ENCODE measurements at regions not wholly inside any gene's neighbourhood (a gene's known extent, or its start where the extent isn't known, plus 50 kb on each side); places are given as distances from the start of the nearest gene placed in this dataset.

DNA sequence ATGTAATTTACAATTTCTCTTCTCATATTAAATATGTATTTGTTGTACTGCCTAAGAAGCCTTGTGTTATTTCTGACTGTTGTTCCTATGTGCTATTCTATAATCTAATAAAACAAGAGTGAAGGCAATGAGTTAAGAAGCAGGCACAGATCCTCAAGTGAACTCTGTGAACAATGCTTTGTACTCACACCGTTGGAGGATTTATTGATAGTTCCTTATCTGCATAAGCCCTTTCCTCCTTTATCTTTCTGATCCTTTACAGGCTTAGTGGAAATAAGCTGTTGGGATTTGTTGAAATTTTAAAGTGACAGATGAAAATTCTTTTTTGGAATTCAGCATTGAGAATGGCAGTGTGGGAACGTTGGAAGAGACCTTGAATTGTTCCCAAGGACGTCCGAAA, 329.6 kb upstream of the NPVF start:
- Histone ChIP-seq H3K4me3 (ENCODE audit: low read length) (no peak overlapping the region), H3K18ac (ENCODE audit: low read length) (no peak overlapping the region), H3K79me1 (ENCODE audit: low read length) (no peaks in the 10 kb centered on the region), H3K36me3 (ENCODE audit: control insufficient read depth, insufficient read depth, low read length) (no peaks in the 10 kb centered on the region), H3K4ac (ENCODE audit: low read depth, low read length) (no peak overlapping the region), H3K23ac (ENCODE audit: low read length) (no peak overlapping the region), H3K27ac (ENCODE audit: low read depth, low read length) (no peak overlapping the region), H3K79me2 (ENCODE audit: control insufficient read depth, insufficient read depth, low read length) (no peaks in the 10 kb centered on the region), H3K4me1 (ENCODE audit: control insufficient read depth, low read depth, low read length) (no peaks in the 10 kb centered on the region), H3K56ac (ENCODE audit: low read length) (no peak overlapping the region), H2BK120ac (ENCODE audit: low read depth, low read length) (no peak overlapping the region), H2BK15ac (replicated peaks; ENCODE audit: low read depth) (no peak overlapping the region), H2BK5ac (ENCODE audit: low read length) (no peak overlapping the region), H4K8ac (ENCODE audit: low read depth, low read length) (no peak overlapping the region), H3K9ac (ENCODE audit: low read length) (no peak overlapping the region), H2AK5ac (ENCODE audit: low read length) (no peak overlapping the region), H3K27me3 (ENCODE audit: insufficient read depth, low read length, poor library complexity) (no peaks in the 10 kb centered on the region), H3K4me2 (ENCODE audit: low read length) (no peak overlapping the region), H4K5ac (ENCODE audit: low read length) (no peak overlapping the region)
- WGBS (ENCODE audit: extremely low coverage, insufficient coverage, low lambda C conversion rate): no CpG with 5 or more reads among the region's 4 CpGs
- DNase-seq: peak; percentile 30

DNA sequence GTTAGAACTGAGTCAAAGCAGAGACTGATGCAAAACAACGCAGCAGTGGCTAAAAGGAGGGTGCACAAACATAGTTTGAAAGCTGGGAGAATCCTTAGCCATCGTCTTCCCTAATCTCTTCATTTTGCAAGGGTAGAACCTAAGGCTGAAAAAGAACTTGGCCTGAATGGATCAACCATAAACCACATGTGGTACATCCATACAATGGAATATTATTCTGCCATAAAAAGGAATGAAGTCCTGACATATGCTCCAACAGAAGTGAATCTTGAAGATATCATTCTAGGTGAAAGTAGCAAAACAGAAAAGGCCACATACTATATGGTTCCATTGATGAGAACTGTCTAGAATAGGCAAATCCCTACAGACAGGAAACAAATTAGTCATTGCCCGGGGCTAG, 330.3 kb upstream of the NPVF start:
- Histone ChIP-seq H3K4me3 (ENCODE audit: low read length) (no peak overlapping the region), H2AK5ac (ENCODE audit: low read length) (no peak overlapping the region), H3K79me2 (ENCODE audit: control insufficient read depth, insufficient read depth, low read length) (no peaks in the 10 kb centered on the region), H3K79me1 (ENCODE audit: low read length) (no peaks in the 10 kb centered on the region), H2BK5ac (ENCODE audit: low read length) (no peak overlapping the region), H3K23ac (ENCODE audit: low read length) (no peak overlapping the region), H4K8ac (ENCODE audit: low read depth, low read length) (no peak overlapping the region), H3K27ac (ENCODE audit: low read depth, low read length) (no peak overlapping the region), H2BK15ac (replicated peaks; ENCODE audit: low read depth) (no peak overlapping the region), H3K36me3 (ENCODE audit: control insufficient read depth, insufficient read depth, low read length) (no peaks in the 10 kb centered on the region), H3K27me3 (ENCODE audit: insufficient read depth, low read length, poor library complexity) (no peaks in the 10 kb centered on the region), H4K5ac (ENCODE audit: low read length) (no peak overlapping the region), H3K18ac (ENCODE audit: low read length) (no peak overlapping the region), H3K4ac (ENCODE audit: low read depth, low read length) (no peak overlapping the region), H3K56ac (ENCODE audit: low read length) (no peak overlapping the region), H3K4me1 (ENCODE audit: control insufficient read depth, low read depth, low read length) (no peaks in the 10 kb centered on the region), H3K9ac (ENCODE audit: low read length) (no peak overlapping the region), H3K4me2 (ENCODE audit: low read length) (no peak overlapping the region), H2BK120ac (ENCODE audit: low read depth, low read length) (no peak overlapping the region)
- WGBS (ENCODE audit: extremely low coverage, insufficient coverage, low lambda C conversion rate): no CpG with 5 or more reads among the region's 3 CpGs
- DNase-seq: no peak

DNA sequence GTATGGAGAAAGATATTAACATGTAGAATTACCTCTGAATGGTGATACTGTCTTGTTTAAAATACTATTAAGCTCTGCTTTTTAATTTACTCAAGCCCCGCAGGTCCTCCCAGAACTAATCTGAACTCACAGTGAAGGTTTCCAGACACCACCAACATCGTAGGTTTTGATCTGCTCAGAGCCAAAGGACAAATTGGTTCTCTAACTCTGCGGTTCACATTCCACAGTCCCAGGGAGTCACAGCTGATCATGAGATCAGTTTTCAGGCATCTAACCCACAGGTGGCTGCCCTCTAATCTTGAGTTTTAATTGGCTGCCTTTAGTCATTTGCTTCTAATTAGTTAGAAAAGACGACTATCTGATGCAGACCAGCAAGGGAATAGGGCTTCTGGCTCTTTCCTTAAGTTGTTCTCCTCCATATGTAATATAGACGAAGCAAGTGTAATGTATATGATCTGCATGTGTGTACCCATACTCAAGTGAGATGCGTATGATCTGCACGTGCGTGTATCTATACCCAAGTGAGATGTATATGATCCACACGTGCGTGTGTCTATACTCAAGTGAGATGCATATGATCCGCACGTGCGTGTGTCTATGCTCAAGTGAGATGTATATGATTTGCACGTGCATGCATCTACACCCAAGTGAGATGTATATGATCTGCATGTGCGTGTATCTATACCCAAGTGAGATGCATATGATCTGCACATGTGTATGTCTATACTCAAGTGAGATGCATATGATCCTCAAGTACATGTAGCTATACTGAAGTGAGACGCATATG, 331.5 kb upstream of the NPVF start:
- no peak overlapping the region for H4K8ac ChIP-seq (ENCODE audit: low read depth, low read length)
- H2BK5ac ChIP-seq (ENCODE audit: low read length): no peak overlapping the region
- WGBS (ENCODE audit: extremely low coverage, insufficient coverage, low lambda C conversion rate): no CpG with 5 or more reads among the region's 16 CpGs
- H3K23ac ChIP-seq (ENCODE audit: low read length): no peak overlapping the region
- no peak overlapping the region for H2BK15ac ChIP-seq (replicated peaks; ENCODE audit: low read depth)
- H3K79me2 ChIP-seq (ENCODE audit: control insufficient read depth, insufficient read depth, low read length): no peaks in the 10 kb centered on the region
- no peaks in the 10 kb centered on the region for H3K36me3 ChIP-seq (ENCODE audit: control insufficient read depth, insufficient read depth, low read length)
- no peaks in the 10 kb centered on the region for H3K4me1 ChIP-seq (ENCODE audit: control insufficient read depth, low read depth, low read length)
- H3K4ac ChIP-seq (ENCODE audit: low read depth, low read length): no peak overlapping the region
- H3K56ac ChIP-seq (ENCODE audit: low read length): no peak overlapping the region
- no peak overlapping the region for H3K18ac ChIP-seq (ENCODE audit: low read length)
- no peak overlapping the region for H3K9ac ChIP-seq (ENCODE audit: low read length)
- H3K79me1 ChIP-seq (ENCODE audit: low read length): no peaks in the 10 kb centered on the region
- H4K5ac ChIP-seq (ENCODE audit: low read length): no peak overlapping the region
- no peak overlapping the region for H3K4me3 ChIP-seq (ENCODE audit: low read length)
- DNase-seq: peak; percentile 85
- H3K27me3 ChIP-seq (ENCODE audit: insufficient read depth, low read length, poor library complexity): no peaks in the 10 kb centered on the region
- no peak overlapping the region for H3K27ac ChIP-seq (ENCODE audit: low read depth, low read length)
- no peak overlapping the region for H3K4me2 ChIP-seq (ENCODE audit: low read length)
- H2AK5ac ChIP-seq (ENCODE audit: low read length): no peak overlapping the region
- H2BK120ac ChIP-seq (ENCODE audit: low read depth, low read length): no peak overlapping the region

DNA sequence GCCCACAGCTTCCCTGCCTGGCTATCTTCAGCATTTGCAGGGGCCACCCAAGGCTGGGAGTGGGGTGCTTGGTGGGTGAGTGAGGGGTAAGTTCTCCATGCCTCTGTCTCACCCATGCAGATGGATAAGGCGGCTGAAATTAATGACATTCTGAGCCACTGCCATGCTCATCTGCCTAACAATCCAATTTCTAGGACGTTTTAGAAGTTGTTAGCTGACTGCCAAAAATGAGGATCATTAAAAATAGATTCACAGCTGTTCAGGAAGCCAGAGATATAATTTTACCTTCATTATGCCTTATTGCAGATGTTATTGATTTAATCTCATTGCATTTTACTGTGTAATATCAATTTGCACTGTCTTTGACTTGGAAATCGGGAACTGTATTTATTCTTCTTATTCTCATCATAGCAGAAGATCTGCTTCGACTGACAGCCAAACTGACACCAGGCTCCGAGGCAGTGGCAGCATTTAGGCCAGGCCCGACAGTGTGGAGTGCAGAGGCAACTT, 334.4 kb upstream of the NPVF start:
- no peak overlapping the region for H2AK5ac ChIP-seq (ENCODE audit: low read length)
- no peak overlapping the region for H4K8ac ChIP-seq (ENCODE audit: low read depth, low read length)
- no peak overlapping the region for H2BK5ac ChIP-seq (ENCODE audit: low read length)
- H3K4me3 ChIP-seq (ENCODE audit: low read length): no peak overlapping the region
- no peak overlapping the region for H3K4ac ChIP-seq (ENCODE audit: low read depth, low read length)
- H3K23ac ChIP-seq (ENCODE audit: low read length): no peak overlapping the region
- no peaks in the 10 kb centered on the region for H3K79me2 ChIP-seq (ENCODE audit: control insufficient read depth, insufficient read depth, low read length)
- H3K9ac ChIP-seq (ENCODE audit: low read length): no peak overlapping the region
- H3K18ac ChIP-seq (ENCODE audit: low read length): no peak overlapping the region
- H2BK15ac ChIP-seq (replicated peaks; ENCODE audit: low read depth): no peak overlapping the region
- no peaks in the 10 kb centered on the region for H3K36me3 ChIP-seq (ENCODE audit: control insufficient read depth, insufficient read depth, low read length)
- H3K79me1 ChIP-seq (ENCODE audit: low read length): no peaks in the 10 kb centered on the region
- H4K5ac ChIP-seq (ENCODE audit: low read length): no peak overlapping the region
- DNase-seq: no peak
- H3K27me3 ChIP-seq (ENCODE audit: insufficient read depth, low read length, poor library complexity): no peaks in the 10 kb centered on the region
- H3K27ac ChIP-seq (ENCODE audit: low read depth, low read length): no peak overlapping the region
- H2BK120ac ChIP-seq (ENCODE audit: low read depth, low read length): no peak overlapping the region
- no peak overlapping the region for H3K4me2 ChIP-seq (ENCODE audit: low read length)
- no CpG with 5 or more reads among the region's 6 CpGs for WGBS (ENCODE audit: extremely low coverage, insufficient coverage, low lambda C conversion rate)
- H3K4me1 ChIP-seq (ENCODE audit: control insufficient read depth, low read depth, low read length): no peaks in the 10 kb centered on the region
- no peak overlapping the region for H3K56ac ChIP-seq (ENCODE audit: low read length)

DNA sequence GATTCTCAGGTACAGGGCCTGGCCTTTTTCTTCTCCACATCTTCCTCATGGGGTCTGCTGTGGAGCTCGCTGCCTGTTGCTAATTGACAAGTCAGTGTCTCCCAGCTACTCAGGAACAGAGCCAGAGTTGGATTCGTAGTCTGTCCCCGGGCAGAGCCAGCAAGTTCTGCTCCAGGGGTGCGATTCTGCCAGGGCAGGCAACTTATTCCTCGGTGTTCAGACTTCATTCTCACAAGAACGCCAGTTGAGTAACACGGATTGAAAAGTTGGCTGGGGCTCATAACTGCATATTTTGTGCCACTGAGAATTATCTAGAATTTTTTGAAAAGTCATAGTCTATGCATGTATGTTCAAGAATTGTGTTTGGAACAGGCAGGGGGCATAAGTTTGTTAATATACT, 336.7 kb upstream of the NPVF start:
- H4K5ac ChIP-seq (ENCODE audit: low read length): no peak overlapping the region
- WGBS (ENCODE audit: extremely low coverage, insufficient coverage, low lambda C conversion rate): no CpG with 5 or more reads among the region's 7 CpGs
- no peak overlapping the region for H3K18ac ChIP-seq (ENCODE audit: low read length)
- no peaks in the 10 kb centered on the region for H3K79me1 ChIP-seq (ENCODE audit: low read length)
- H3K4ac ChIP-seq (ENCODE audit: low read depth, low read length): no peak overlapping the region
- no peak overlapping the region for H2BK120ac ChIP-seq (ENCODE audit: low read depth, low read length)
- no peak overlapping the region for H2BK5ac ChIP-seq (ENCODE audit: low read length)
- no peak overlapping the region for H3K4me3 ChIP-seq (ENCODE audit: low read length)
- no peaks in the 10 kb centered on the region for H3K27me3 ChIP-seq (ENCODE audit: insufficient read depth, low read length, poor library complexity)
- H3K9ac ChIP-seq (ENCODE audit: low read length): no peak overlapping the region
- no peaks in the 10 kb centered on the region for H3K79me2 ChIP-seq (ENCODE audit: control insufficient read depth, insufficient read depth, low read length)
- no peak overlapping the region for H3K23ac ChIP-seq (ENCODE audit: low read length)
- no peak overlapping the region for H4K8ac ChIP-seq (ENCODE audit: low read depth, low read length)
- no peaks in the 10 kb centered on the region for H3K4me1 ChIP-seq (ENCODE audit: control insufficient read depth, low read depth, low read length)
- no peak overlapping the region for H2AK5ac ChIP-seq (ENCODE audit: low read length)
- H3K36me3 ChIP-seq (ENCODE audit: control insufficient read depth, insufficient read depth, low read length): no peaks in the 10 kb centered on the region
- no peak overlapping the region for H2BK15ac ChIP-seq (replicated peaks; ENCODE audit: low read depth)
- H3K4me2 ChIP-seq (ENCODE audit: low read length): no peak overlapping the region
- no peak overlapping the region for H3K56ac ChIP-seq (ENCODE audit: low read length)
- H3K27ac ChIP-seq (ENCODE audit: low read depth, low read length): no peak overlapping the region
- no peak for DNase-seq

DNA sequence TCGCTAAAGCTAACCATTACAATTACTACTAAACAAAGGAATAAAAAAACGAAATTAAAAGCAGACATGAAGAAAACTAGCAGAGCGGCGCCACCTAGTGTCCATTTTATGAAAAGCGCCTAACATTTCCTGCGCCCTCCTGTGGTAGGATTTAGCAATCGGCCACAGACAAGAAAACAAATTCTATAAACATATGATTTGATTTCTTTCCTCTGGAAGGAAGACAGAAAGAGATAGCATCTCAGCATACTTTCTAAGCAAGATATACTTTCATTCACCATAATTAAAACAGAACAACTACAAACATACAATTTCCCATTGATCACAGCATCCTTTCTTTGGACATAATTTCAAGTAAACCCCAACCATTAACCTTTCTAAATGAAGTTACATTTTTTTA, 337.7 kb upstream of the NPVF start:
- Histone ChIP-seq H3K27ac (ENCODE audit: low read depth, low read length) (no peak overlapping the region), H3K56ac (ENCODE audit: low read length) (no peak overlapping the region), H3K27me3 (ENCODE audit: insufficient read depth, low read length, poor library complexity) (no peaks in the 10 kb centered on the region), H3K36me3 (ENCODE audit: control insufficient read depth, insufficient read depth, low read length) (no peaks in the 10 kb centered on the region), H3K23ac (ENCODE audit: low read length) (no peak overlapping the region), H3K4ac (ENCODE audit: low read depth, low read length) (no peak overlapping the region), H2BK5ac (ENCODE audit: low read length) (no peak overlapping the region), H4K8ac (ENCODE audit: low read depth, low read length) (no peak overlapping the region), H2BK120ac (ENCODE audit: low read depth, low read length) (no peak overlapping the region), H3K79me1 (ENCODE audit: low read length) (no peaks in the 10 kb centered on the region), H2AK5ac (ENCODE audit: low read length) (no peak overlapping the region), H4K5ac (ENCODE audit: low read length) (no peak overlapping the region), H3K4me2 (ENCODE audit: low read length) (no peak overlapping the region), H3K4me3 (ENCODE audit: low read length) (no peak overlapping the region), H3K79me2 (ENCODE audit: control insufficient read depth, insufficient read depth, low read length) (no peaks in the 10 kb centered on the region), H2BK15ac (replicated peaks; ENCODE audit: low read depth) (no peak overlapping the region), H3K18ac (ENCODE audit: low read length) (no peak overlapping the region), H3K4me1 (ENCODE audit: control insufficient read depth, low read depth, low read length) (no peaks in the 10 kb centered on the region), H3K9ac (ENCODE audit: low read length) (no peak overlapping the region)
- WGBS (ENCODE audit: extremely low coverage, insufficient coverage, low lambda C conversion rate): no CpG with 5 or more reads among the region's 7 CpGs
- peak; percentile 55 for DNase-seq
